H1 (cell line): ENCODE measurements at regions not wholly inside any gene's neighbourhood (a gene's known extent, or its start where the extent isn't known, plus 50 kb on each side); places are given as distances from the start of the nearest gene placed in this dataset.

Experiments used
- CTCF ChIA-PET: fragments of 300-600 bp; sonication (Branson Sonifier 250); formaldehyde crosslinking; loops from one replicate; lab custom pipeline; 2021; ENCODE audit not compliant: partially characterized antibody; lab: Charles Lee
- POLR2A ChIA-PET: fragments of 300-600 bp; sonication (Branson Sonifier 250); formaldehyde crosslinking; loops from one replicate; lab custom pipeline; 2021; ENCODE audit warnings: inconsistent platforms; ENCODE audit not compliant: partially characterized antibody; lab: Charles Lee
- DNase-seq, 2 experiments: peaks; one replicate each; pipeline versions ENCODE4 v3.0.0 to v3.0.0-alpha.2; 2010 to 2022; ENCODE audit warnings: low spot score in 2 of 2, low read depth in 1 of 2, mixed read lengths in 1 of 2
- FAIRE-seq: peaks from 2 replicates; lab custom pipeline; 2011; peaks lifted over from hg19 to GRCh38; lab: Jason Lieb, UNC
- H2AFZ ChIP-seq: 2 replicates; pipeline ENCODE4 v1.8.1; 2012; ENCODE audit warnings: low read length, inconsistent platforms
- H2AK5ac ChIP-seq: 2 replicates; pipeline ENCODE4 v1.6.1; 2013; ENCODE audit warnings: low read depth, low read length
- H2BK120ac ChIP-seq: replicated peaks from 2 replicates; pipeline ENCODE3; 2013; ENCODE audit warnings: low read depth, low read length, inconsistent platforms
- H2BK12ac ChIP-seq: 2 replicates; pipeline ENCODE4 v1.6.1; 2013; ENCODE audit warnings: low read depth, low read length
- H2BK15ac ChIP-seq: 2 replicates; pipeline ENCODE4 v1.6.1; 2013; ENCODE audit warnings: low read length
- H2BK20ac ChIP-seq: 2 replicates; pipeline ENCODE4 v1.6.1; 2013; ENCODE audit warnings: low read length
- H2BK5ac ChIP-seq: 2 replicates; pipeline ENCODE4 v1.6.1; 2013; ENCODE audit warnings: low read depth, low read length
- H3K14ac ChIP-seq: 2 replicates; pipeline ENCODE4 v1.6.1; 2013; ENCODE audit warnings: inconsistent platforms; ENCODE audit not compliant: insufficient read length
- H3K18ac ChIP-seq: 2 replicates; pipeline ENCODE4 v1.6.1; 2013; ENCODE audit warnings: low read length; ENCODE audit errors: extremely low read depth
- H3K23ac ChIP-seq: 2 replicates; pipeline ENCODE4 v1.6.1; 2013; ENCODE audit warnings: inconsistent platforms; ENCODE audit not compliant: insufficient read length
- H3K23me2 ChIP-seq: 2 replicates; pipeline ENCODE4 v1.6.1; 2013; ENCODE audit warnings: low read depth, low read length
- H3K27ac ChIP-seq: 2 replicates; pipeline ENCODE4 v1.6.1; 2011; ENCODE audit warnings: low read depth, low read length, inconsistent platforms
- H3K27me3 ChIP-seq, 4 experiments: replicated peaks in 1 of 4; 1 replicate in 1 of 4; 2 replicates in 3 of 4; pipeline versions ENCODE4 v1.6.1 to v1.8.1; 2011 to 2013; ENCODE audit warnings: low read length in 3 of 4, mild to moderate bottlenecking in 3 of 4, inconsistent platforms in 2 of 4, mixed read lengths in 2 of 4, moderate library complexity in 1 of 4; ENCODE audit not compliant: control insufficient read depth in 3 of 4, insufficient read depth in 3 of 4; ENCODE audit errors: extremely low read depth in 1 of 4
- H3K36me3 ChIP-seq, 4 experiments: 2 replicates each; pipeline versions ENCODE4 v1.6.1 to v1.8.1; 2011 to 2013; ENCODE audit warnings: mild to moderate bottlenecking in 4 of 4, low read length in 3 of 4, moderate library complexity in 2 of 4, control low read depth in 1 of 4, inconsistent platforms in 1 of 4; ENCODE audit not compliant: insufficient read depth in 4 of 4, control insufficient read depth in 2 of 4
- H3K4ac ChIP-seq: replicated peaks from 2 replicates; pipeline ENCODE3; 2013; ENCODE audit warnings: low read length, low read depth, mixed read lengths, inconsistent platforms; ENCODE audit not compliant: insufficient read length
- H3K4me1 ChIP-seq, 4 experiments: replicated peaks in 1 of 4; 1 replicate in 1 of 4; 2 replicates in 3 of 4; pipeline versions ENCODE4 v1.6.1 to v1.8.1; 2011 to 2013; ENCODE audit warnings: low read length in 3 of 4, inconsistent platforms in 2 of 4, mixed read lengths in 1 of 4; ENCODE audit not compliant: insufficient read depth in 4 of 4, control insufficient read depth in 3 of 4
- H3K4me2 ChIP-seq, 2 experiments: 2 replicates each; pipeline versions ENCODE4 v1.6.1 to v1.8.1; 2011 to 2013; ENCODE audit warnings: low read depth in 2 of 2, low read length in 2 of 2, control low read depth in 1 of 2, inconsistent platforms in 1 of 2, mild to moderate bottlenecking in 1 of 2; ENCODE audit not compliant: insufficient read depth in 1 of 2
- H3K4me3 ChIP-seq, 4 experiments: fragments of 200-600, 300-600 bp in 1 of 4; sonication (generic), shearing (Covaris generic), sonication (Bioruptor Twin) in 1 of 4; 2 replicates each; pipeline versions ENCODE4 v1.5.1 to v1.8.1; 2011 to 2016; ENCODE audit warnings: low read length in 4 of 4, low read depth in 3 of 4, control low read depth in 2 of 4, inconsistent platforms in 2 of 4, mild to moderate bottlenecking in 2 of 4, mixed read lengths in 1 of 4, moderate library complexity in 1 of 4; ENCODE audit not compliant: insufficient read depth in 2 of 4; ENCODE audit errors: extremely low read depth in 1 of 4
- H3K56ac ChIP-seq: replicated peaks from 2 replicates; pipeline ENCODE3; 2013; ENCODE audit warnings: low read depth, mild to moderate bottlenecking, mixed read lengths, low read length, inconsistent platforms; ENCODE audit not compliant: insufficient read length
- H3K79me1 ChIP-seq: 2 replicates; pipeline ENCODE4 v1.6.1; 2013; ENCODE audit warnings: low read depth, low read length, control low read depth
- H3K79me2 ChIP-seq, 2 experiments: 2 replicates each; pipeline versions ENCODE4 v1.6.1 to v1.8.1; 2012 to 2013; ENCODE audit warnings: low read length in 2 of 2, mild to moderate bottlenecking in 2 of 2, inconsistent platforms in 1 of 2; ENCODE audit not compliant: insufficient read depth in 2 of 2, control insufficient read depth in 1 of 2
- H3K9ac ChIP-seq, 4 experiments: replicated peaks in 1 of 4; 1 replicate in 1 of 4; 2 replicates in 3 of 4; pipeline versions ENCODE4 v1.6.1 to v1.8.1; 2011 to 2013; ENCODE audit warnings: low read depth in 3 of 4, low read length in 3 of 4, control low read depth in 2 of 4, mild to moderate bottlenecking in 2 of 4, moderate library complexity in 2 of 4, inconsistent platforms in 1 of 4; ENCODE audit errors: extremely low read depth in 1 of 4
- H3K9me3 ChIP-seq, 2 experiments: 2 replicates each; pipeline versions ENCODE4 v1.6.1 to v1.8.1; 2012 to 2013; ENCODE audit warnings: mild to moderate bottlenecking in 2 of 2, moderate library complexity in 2 of 2, control low read depth in 1 of 2, inconsistent platforms in 1 of 2, low read depth in 1 of 2, low read length in 1 of 2, mixed read lengths in 1 of 2; ENCODE audit not compliant: insufficient read depth in 2 of 2
- H4K20me1 ChIP-seq, 2 experiments: replicated peaks in 1 of 2; 2 replicates each; pipeline versions ENCODE3 to v1.8.1; 2011 to 2013; ENCODE audit warnings: inconsistent platforms in 2 of 2, low read length in 2 of 2, mild to moderate bottlenecking in 1 of 2; ENCODE audit not compliant: insufficient read depth in 2 of 2, control insufficient read depth in 1 of 2
- H4K5ac ChIP-seq: 2 replicates; pipeline ENCODE4 v1.6.1; 2013; ENCODE audit warnings: low read length, low read depth, mixed read lengths, inconsistent platforms; ENCODE audit not compliant: insufficient read length
- H4K8ac ChIP-seq: 2 replicates; pipeline ENCODE4 v1.8.0; 2013; ENCODE audit warnings: mild to moderate bottlenecking, moderate library complexity, low read length, inconsistent platforms; ENCODE audit not compliant: insufficient read depth; ENCODE audit errors: extremely low read depth
- H4K91ac ChIP-seq: replicated peaks from 2 replicates; pipeline ENCODE3; 2013; ENCODE audit warnings: low read length, mixed read lengths, inconsistent platforms; ENCODE audit not compliant: insufficient read length
- CBX8 ChIP-seq: fragments of 300-800, 300-1000 bp; sonication (generic); IDR thresholded peaks from 2 replicates; pipeline ENCODE4 v1.7.1; 2016; ENCODE audit warnings: low read depth, low read length, borderline replicate concordance
- EGR1 ChIP-seq: IDR thresholded peaks from 2 replicates; pipeline ENCODE4 v1.6.1; 2011; ENCODE audit warnings: low read depth, low read length, borderline replicate concordance
- EZH2 ChIP-seq: fragments of 200-600 bp; sonication (generic); IDR thresholded peaks from 2 replicates; pipeline ENCODE4 v1.7.1; 2012; ENCODE audit warnings: low read depth, mild to moderate bottlenecking, moderate library complexity, low read length, inconsistent platforms; ENCODE audit not compliant: severe bottlenecking
- GTF2F1 ChIP-seq: IDR thresholded peaks from 2 replicates; pipeline ENCODE4 v1.6.1; 2012; ENCODE audit warnings: low read depth, low read length, improper control_type of control experiment, borderline replicate concordance
- HDAC6 ChIP-seq: IDR thresholded peaks from one replicate; pipeline ENCODE4 v1.7.1; 2012; ENCODE audit warnings: low read depth, mild to moderate bottlenecking, inconsistent platforms, low read length, moderate library complexity
- MAFK ChIP-seq: IDR thresholded peaks from 2 replicates; pipeline ENCODE4 v1.6.1; 2012; ENCODE audit warnings: low read depth, mild to moderate bottlenecking, improper control_type of control experiment, low read length
- POLR2AphosphoS5 ChIP-seq: IDR thresholded peaks from 2 replicates; pipeline ENCODE4 v1.6.1; 2011; ENCODE audit warnings: low read depth, low read length
- SIRT6 ChIP-seq: IDR thresholded peaks from one replicate; pipeline ENCODE4 v1.7.1; 2012; ENCODE audit warnings: low read length, inconsistent platforms
- SP1 ChIP-seq: IDR thresholded peaks from 2 replicates; pipeline ENCODE4 v1.6.1; 2011; ENCODE audit warnings: low read depth, low read length
- SP2 ChIP-seq: IDR thresholded peaks from 2 replicates; pipeline ENCODE4 v1.6.1; 2012; ENCODE audit warnings: mild to moderate bottlenecking, low read length, inconsistent platforms
- TEAD4 ChIP-seq: IDR thresholded peaks from 2 replicates; pipeline ENCODE4 v1.6.1; 2012; ENCODE audit warnings: low read depth, low read length, inconsistent platforms, mixed read lengths

- Histone ChIP-seq H2AFZ (no peak overlapping the region), H4K8ac (no peak overlapping the region), H3K27me3 (no peaks in the 10 kb centered on the region), H3K18ac (no peak overlapping the region), H4K20me1 (no peaks in the 10 kb centered on the region), H3K4me1 (no peaks in the 10 kb centered on the region), H3K36me3 (no peaks in the 10 kb centered on the region), H2BK5ac (no peak overlapping the region), H3K79me1 (no peaks in the 10 kb centered on the region), H3K4me2 (no peak overlapping the region), H3K79me2 (no peaks in the 10 kb centered on the region), H2BK15ac (no peak overlapping the region), H3K9me3 (0 out of 4 replicates have a peak, but pooled peaks cover 0 to 2% of the 10 kb centered on the region in 2 experiments), H2BK20ac (no peak overlapping the region), H3K27ac (no peak overlapping the region), H3K4me3 (no peak overlapping the region), H4K91ac (no peak overlapping the region), H4K5ac (no peak overlapping the region), H3K14ac (no peak overlapping the region), H2AK5ac (no peak overlapping the region), H2BK120ac (no peak overlapping the region), H3K56ac (no peak overlapping the region), H3K4ac (no peak overlapping the region), H3K23ac (no peak overlapping the region), H2BK12ac (no peak overlapping the region), H3K23me2 (no peaks in the 10 kb centered on the region), H3K9ac (no peak overlapping the region)
- no peak for FAIRE-seq
- ChIA-PET CTCF (no interaction called here), POLR2A (no interaction called here)
- no peak for DNase-seq
- no peak for TF ChIP-seq GTF2F1
- no peak for TF ChIP-seq SP1
- TF ChIP-seq EZH2 = no peak
- TF ChIP-seq MAFK = no peak
- no peak for TF ChIP-seq CBX8
- no peak for TF ChIP-seq POLR2AphosphoS5
- TF ChIP-seq SIRT6 = no peak
- no peak for TF ChIP-seq EGR1
- TF ChIP-seq HDAC6 = no peak
- no peak for TF ChIP-seq TEAD4
- TF ChIP-seq SP2 = no peak
Observed at GRCh38 chr2:186347472-186347871, 138.6 kb upstream of the ZC3H15 start.
